GM18870 (cell line): ENCODE measurements at regions not wholly inside any gene's neighbourhood (a gene's known extent, or its start where the extent isn't known, plus 50 kb on each side); places are given as distances from the start of the nearest gene placed in this dataset.

Experiments used
- ATAC-seq: cut with Tn5 transposase; IDR thresholded peaks from one replicate; pipeline ENCODE4 v1.9.1; 2021; ENCODE audit warnings: moderate library complexity; ENCODE audit not compliant: unreplicated experiment

DNA sequence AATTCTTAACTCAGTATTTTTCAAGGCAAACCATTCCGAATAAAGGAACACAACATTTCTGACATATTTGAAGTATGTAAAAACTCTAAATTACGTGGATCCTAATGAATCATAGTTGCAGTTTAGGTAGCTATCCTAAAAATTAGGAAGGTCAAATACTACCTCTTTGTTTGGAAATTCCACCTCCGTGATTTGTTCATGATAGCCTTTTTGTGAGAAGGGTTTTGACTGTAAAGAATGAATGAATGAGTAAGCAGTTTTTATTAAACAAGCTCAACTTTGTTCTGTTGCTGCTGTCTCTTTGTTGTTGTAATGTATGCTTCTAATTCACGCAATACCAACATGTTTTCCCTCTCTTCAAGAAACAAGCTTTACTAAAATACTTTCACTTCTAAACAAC lies 840.4 kb downstream of the USP25 start:
- no peak for ATAC-seq

DNA sequence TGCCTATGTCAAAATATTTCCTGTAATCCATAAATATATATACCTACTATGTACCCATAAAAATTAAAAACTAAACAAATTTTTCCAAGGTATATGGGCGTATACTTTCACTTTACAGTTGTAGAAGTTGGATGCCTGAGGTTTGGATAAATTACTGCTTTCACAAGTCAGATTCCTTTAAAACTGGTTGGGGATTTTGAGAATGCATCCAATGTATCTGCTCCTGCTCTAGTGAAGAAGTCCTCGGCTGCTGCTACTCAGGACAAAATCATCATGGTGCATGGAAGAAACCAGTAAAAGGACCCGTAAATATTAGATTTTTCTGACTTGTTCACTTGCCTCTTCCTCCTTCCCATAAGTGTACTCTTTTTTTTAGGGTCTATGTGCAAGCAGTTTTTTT lies 841.1 kb downstream of the USP25 start:
- no peak for ATAC-seq

DNA sequence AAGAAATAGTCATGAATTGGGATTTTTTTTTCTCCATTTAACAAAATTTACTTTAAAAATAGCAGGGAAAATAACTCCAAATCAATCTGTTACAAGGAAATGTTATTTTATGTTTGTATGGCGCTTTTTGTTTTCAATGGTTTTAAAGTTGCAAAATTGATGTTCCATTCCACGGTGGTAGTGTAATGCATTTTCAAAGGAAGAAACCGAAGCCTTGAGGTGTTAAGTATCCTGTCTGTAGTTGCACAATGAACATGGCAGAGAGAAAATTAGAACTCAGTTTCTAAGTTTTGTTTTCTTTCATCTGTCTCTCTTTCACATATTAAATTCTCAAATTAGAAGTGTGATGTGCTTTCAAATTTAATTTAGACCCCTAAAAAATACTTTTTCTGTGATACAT lies 841.8 kb downstream of the USP25 start:
- no peak for ATAC-seq

DNA sequence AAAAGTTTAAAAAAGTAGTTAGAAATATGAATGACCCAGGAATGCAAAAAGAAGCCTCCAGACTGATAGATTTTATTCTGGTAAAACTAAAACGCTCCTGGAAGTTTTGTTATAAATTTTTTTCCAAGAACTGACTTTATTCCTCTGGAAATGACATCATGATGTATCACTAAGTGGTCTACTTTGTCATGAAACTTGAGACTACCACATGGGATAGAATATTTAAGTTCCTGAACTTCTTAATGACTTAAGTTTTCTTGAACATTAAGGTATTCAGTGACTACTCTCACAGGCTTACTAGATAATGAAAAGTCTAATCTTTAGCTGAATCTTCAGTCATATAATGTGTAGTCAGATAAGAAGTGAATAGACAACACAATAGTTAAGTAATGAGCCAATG lies 842.2 kb downstream of the USP25 start:
- ATAC-seq, result no peak

DNA sequence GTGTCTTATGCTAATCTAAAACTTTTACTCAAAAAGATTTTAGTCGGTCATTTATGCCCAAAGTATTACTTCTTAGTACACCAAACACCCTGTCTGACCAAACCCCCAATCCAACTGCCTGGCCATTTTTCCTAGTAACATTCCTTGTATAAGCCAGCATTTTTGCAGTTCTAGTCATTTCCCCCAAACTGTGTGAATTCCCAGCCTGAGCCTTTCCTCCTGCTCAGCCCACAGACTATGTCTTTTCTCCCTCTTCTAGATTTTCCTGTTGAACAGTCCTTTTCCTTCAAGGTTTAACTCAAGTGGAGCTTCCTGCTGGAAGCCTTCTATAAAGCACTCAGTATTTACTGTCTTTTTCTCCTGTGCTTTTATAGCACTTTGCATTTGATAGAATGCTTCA lies 843.8 kb downstream of the USP25 start:
- ATAC-seq, result no peak

DNA sequence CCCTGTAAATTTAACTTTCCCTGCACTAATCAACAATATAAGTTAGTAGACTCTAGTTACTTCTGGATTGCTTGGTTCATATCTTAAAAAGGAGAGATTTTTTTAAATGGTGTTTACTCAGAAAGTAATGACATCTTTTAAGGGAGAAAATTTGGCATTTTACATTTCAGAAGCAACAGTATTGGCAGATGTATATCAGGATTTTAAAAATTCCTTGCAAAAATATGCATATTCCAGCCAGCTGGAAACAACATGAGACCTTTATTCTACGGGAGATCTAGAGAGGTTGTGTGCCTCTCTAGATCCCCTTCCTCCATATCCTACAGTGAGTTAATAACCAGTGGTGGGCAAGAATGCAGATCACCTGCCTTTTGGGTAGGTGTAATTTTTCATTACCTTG lies 848.2 kb downstream of the USP25 start:
- no peak for ATAC-seq

DNA sequence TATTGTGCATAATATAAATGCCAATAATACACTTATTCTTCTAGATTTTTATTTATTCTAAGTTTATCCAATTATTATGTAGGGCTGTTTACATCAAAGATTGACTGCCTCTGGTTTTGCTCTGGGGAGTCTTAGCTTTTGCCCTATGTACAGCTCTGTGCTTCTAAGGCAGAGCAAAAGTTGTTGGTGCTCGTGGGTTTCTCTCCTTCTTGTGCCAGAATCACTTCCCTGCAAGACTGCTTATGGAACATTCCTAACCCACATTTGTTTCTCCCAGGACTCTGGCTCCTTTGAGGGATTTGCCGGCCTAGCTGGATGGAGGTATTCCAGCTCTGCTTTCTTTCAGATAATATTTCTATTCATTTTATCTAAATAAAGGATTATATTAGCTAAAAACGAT lies 849.1 kb downstream of the USP25 start:
- no peak for ATAC-seq

DNA sequence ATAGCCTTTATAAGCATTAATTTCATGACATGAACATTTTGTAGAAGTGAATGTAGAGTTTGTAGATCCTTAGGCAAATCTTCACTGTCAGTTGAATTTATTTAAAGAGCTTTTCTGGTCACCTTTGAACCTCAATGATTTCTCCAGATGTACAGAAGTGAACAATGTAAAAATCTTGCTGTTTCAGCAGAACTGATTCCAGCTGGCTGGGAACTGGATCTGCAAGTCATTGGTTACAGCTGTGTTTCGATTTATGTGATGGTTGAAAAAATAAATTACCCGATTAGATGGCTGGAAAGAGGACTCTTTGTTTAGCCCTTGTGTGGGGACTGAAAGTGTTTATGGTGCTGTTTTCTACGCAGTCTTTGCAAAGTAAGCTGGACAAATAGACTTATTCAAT lies 849.8 kb downstream of the USP25 start:
- ATAC-seq, result no peak

DNA sequence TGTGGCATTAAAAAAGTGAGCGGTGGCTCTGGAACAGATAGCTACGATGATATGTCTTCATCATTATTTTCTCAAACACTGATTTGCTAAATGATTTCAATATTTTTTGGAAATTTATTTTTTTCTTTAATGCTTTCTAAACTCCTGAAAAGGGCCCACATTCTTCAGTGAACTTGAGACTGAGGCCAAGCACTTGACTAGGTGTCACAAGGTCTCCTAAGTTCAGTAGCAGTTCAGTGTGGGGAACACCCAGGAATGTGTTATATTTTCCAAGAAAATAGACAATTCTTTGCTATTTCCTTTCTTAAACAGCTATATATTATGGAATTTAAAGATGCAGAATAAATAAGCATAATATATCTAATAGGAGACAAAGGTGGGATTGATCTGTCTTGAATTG lies 850.9 kb downstream of the USP25 start:
- no peak for ATAC-seq

DNA sequence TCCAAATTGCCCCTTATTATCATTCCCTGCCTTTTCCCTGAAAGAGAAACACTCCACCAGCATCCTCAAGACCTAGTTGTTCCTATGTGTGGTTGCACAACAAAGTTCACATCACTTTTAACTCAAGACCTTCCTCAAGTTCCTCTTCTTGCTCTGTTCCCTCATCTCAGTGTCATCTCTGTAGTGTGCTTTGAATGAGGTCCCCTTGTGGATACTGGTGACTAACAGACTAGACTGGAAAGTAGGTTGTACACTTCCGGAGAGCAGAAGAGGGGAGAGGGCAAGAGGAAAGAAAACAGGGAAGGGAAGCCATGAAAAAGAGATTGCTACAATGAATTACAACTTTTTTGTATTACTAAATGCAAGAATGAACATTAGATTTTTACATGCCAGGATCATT lies 853.8 kb downstream of the USP25 start:
- ATAC-seq, result no peak

DNA sequence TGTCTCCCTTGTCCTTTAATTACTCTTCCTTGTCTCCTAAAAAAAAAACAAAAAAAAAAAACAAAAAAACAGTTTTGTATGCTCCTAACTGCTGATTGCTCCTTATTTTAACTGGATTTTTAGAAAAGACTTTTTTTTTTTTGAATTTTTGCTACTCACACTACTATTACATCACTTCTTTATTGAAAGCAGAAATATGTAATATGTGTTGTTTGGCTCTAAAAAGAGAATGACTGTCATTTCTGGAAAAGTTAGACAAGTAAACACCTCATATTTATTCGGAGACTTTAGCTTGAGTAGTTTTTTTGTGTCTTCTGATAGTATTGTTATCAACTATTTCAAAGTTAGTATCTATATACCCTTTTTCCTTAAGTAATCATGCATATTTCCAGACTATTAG lies 855.0 kb downstream of the USP25 start:
- no peak for ATAC-seq

DNA sequence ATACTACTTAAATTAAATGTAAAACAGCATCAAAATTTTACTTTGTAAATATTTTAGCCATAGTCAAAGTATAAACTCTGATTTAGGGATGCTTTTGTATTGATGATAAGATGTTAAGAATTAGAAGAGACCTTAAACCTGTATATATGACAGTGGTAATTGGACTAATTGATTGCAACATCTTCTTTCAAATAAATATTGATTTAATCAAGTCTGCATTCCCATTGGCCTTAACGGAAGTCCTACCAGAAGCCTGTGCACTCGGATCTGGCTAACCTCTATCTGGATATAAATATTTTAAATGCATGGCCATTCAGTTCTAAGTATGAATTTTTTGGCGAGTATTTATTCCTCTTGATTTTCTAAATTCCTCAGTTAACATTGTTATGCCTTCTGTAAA lies 856.1 kb downstream of the USP25 start:
- ATAC-seq, result no peak

DNA sequence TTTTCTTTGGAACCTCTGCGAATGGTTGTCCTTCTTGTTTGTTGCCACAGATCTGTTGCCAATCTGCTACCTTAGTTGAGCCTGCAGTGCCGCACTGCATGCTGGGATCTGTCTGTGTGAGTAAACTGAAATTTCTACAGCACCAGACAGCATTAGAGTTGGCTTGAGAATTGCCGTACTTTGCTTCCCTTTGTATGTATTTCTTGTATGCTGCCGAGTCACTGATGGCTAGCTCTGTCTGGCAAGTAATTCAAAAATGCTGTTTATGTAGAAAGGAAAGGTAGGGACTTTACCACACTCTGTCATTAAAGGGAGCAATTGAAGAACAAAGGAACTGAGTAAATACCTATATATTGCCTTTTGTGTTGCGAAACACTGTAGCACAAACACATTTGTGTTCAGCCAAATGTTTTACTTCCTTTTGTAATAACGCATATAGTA lies 857.4 kb downstream of the USP25 start:
- no peak for ATAC-seq

DNA sequence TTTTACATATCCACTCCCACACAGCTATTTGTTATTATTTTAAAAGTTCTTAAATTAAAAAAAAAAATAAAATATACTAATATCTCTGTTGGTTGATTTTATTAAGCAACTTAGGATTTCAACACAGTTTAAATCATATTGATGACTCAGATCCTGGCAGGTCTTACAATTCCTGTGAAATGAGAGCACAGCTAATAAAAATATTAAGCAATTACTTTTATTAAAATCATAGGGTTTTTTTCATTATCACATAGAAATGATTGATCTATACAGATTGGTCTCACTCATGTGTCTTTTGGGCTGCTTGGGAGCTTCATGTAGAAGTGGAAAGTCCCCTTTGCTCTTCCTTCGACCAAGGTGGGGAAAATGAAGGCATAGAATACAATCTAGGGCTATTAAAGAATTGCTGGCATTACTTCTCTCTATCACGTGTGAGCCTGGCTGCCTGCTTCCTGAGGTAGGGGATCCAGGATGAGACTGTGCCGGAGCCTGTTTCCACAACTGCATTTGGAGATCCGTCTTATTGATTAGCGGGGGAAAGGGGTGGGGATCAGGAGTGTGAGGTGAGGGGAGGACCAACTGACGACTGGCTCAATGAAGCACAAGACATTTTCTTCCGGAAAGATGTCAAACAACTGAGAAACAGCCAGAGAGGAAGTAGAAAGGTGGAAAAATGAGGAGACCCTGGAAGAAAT lies 858.0 kb downstream of the USP25 start:
- ATAC-seq, result no peak

DNA sequence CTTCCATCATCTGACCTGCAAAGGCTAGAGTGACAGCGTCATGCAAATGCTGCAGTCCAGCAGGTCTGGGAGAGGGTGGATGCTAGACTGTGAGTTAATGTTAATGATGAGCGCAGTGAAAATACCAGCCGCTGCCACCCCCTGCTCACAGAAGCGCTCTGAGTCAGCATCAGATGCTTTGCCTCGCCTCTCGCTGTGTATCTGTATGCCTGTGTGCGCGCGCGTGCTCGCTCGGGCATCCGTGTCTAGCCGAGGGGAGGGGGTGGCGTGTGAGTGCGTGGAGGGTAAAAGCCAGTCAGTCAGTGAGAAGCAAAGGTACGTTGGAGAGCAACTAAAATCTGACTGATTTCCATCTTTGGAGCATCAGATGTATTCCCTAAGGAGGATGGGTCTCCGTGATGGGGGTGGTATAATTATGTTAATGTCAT lies 858.7 kb downstream of the USP25 start:
- no peak for ATAC-seq

DNA sequence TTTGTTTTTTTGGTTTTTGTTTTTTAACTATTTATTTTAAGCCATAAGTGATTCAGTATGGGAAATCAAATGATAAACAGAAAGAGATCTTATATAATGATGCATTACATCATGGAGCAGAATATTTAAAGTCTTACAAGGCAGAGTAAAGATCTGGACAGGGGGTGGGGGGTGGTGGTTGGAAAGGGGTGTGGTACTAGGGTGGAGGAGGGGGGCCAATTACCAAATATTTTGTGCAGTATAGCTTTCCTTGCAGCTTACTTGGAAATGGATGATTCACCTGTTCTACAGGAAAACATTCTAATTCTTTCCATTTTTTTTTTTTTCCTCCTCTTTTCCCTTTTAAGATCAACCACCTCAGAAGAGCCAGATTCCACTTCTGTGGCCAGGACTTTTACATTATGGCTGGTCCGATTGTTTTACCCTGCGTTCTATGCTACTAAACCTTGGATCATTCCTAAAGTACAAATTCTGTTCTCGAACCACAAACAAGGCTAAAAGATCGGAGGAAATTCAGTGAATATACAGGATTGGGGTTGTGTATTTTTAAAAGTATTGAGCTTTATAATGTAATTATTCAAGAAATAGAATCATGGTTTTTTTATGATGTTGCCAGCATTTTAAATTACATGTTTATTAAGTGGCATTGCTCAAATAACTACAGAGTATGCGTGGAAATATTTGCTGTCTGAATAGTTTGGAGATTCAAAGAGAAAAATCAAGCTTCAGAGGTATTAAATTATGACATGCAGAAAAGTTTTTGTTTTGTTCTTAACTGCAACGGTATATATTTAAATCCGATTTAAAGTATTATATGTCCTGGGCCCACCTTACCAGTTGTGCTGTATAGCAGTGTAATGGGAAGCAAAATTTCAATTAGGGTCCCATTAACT lies 859.5 kb downstream of the USP25 start:
- ATAC-seq, result no peak

DNA sequence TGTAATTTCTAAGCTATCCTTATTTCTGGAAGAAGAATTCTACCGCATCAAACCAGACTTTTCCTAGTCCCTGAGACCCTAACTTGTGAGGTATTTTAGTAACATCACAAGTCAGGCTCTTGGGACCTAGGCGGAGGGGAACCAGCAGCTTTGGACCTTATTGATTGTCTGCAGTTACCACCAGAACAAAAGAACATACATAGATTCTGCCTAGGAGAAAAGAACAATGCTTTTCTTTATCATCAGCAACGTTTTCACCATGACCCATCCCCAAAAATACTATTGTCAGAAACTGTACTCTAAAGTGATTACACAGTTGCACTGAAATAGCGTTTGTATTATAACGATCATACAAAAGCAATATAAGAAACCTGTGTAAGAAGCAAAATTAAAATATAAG lies 860.4 kb downstream of the USP25 start:
- no peak for ATAC-seq

DNA sequence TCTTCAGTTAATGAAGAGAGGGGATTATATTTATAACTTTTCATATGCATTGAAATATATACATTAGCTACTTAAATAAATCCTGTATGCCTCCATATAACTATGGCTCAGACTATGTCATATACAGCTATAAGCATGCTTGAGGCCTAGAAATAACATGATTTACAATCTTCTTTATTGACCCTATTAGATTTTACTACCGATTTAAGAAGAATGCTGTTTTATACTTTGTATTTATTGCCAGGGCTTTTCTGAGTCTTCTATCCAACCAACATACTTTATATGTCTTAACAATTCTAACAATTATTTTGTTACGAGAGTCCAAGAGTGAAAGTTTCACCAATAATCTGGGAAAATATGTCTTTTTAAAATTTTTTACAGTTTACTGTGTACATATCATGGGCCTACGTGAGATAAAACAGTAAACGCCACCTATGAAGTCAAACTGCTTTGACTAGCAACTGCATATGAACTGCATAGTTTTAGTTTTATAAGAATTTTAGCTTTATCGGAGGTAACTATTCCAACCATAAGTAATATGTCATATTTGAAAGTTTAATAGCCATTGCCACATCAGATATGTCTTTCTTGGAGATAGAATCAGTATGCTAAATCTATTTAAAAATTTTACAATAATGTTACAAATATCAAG lies 861.0 kb downstream of the USP25 start:
- ATAC-seq, result no peak

DNA sequence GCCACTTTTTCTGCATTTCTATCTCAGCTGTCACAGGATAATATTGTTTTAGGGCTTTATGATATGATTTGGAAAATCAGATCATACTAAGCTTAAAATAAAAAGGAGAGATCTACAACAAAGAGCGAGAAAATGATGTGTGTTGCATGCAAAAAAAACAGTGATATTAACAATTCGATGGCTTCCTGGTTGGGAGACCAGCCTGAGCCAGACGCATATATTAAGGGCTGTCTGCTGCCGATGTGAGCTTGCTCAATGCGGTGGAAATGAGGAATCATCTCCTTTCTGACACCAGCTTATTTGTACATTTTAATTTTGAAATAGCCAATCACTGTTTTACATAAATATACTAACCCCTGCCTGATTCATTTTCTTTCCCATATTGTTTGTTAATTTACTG lies 862.6 kb downstream of the USP25 start:
- no peak for ATAC-seq

DNA sequence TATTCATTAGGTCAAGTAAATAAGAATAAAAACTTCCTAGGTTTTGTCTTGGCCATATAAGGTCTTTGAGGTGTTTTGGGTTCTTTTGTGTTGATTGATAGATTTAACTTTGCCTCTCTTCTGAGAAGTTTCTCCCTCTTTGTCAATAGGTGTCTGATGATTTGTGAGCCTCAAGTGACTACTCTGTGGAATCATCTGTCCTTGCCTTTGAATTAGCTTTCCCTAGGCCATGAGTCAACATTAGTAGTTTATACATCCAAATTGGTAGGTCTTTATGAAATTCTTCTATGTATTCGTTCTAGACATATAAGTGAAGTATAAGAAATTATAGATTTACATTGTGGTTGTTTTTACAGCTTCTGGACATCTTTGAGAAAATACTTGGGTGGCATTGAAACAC lies 864.4 kb downstream of the USP25 start:
- ATAC-seq, result no peak

DNA sequence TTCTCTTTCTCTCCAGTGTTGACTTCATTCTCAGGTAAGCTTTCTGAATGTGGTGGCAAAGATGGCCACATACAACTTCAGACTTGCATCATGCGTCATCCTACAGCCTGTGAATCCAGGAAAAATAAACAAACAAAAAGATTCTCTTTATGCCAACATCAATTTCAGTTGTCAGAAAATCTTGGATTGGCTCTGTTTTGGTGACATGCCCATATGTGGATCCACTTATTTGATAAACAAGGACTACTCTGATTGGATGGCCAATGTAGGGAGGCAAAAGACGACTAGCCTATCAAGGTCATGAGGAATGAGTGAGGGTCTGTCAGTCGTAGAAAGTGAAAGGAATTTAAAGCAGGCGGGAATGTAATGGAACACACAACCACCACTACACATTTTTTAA lies 866.6 kb downstream of the USP25 start:
- ATAC-seq, result no peak

DNA sequence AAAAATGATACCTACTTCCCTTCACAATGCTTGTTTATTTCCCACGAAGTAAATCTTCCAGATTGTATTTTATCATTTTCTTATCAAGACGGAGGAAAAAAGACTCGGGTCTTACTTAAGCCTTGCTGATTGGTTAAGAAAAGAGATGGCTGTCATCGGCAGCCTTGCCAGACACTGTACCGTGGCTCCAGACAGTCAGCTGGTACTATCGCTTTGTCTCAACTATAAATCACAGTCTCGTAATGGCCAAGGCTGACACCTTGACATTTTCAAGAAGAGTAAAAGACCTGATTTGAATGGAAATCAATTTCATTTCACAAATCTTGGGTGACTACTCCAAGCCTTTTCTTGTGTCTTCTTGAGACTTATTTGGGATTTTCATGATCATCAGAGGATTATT lies 868.0 kb downstream of the USP25 start:
- no peak for ATAC-seq
